B cell (primary cell): ENCODE measurements at regions not wholly inside any gene's neighbourhood (a gene's known extent, or its start where the extent isn't known, plus 50 kb on each side); places are given as distances from the start of the nearest gene placed in this dataset.

Experiments
- CTCF ChIP-seq: fragments of 200-600 bp; IDR thresholded peaks from one replicate; pipeline ENCODE4 v1.8.0; 2022; ENCODE audit warnings: antibody characterized with exemption, mild to moderate bottlenecking
- EZH2 ChIP-seq: IDR thresholded peaks from 2 replicates; pipeline ENCODE4 v1.6.1; 2012; ENCODE audit warnings: borderline replicate concordance, low read depth, mild to moderate bottlenecking, moderate library complexity, low read length; ENCODE audit not compliant: insufficient read depth, poor library complexity, severe bottlenecking

GRCh38 chr13:99636306-99636705 lies 135.0 kb downstream of the TM9SF2 start:
- TF ChIP-seq EZH2, result no peak
- TF ChIP-seq CTCF, result no peak
